Breast epithelium (tissue), 4 donors: ENCODE measurements at regions not wholly inside any gene's neighbourhood (a gene's known extent, or its start where the extent isn't known, plus 50 kb on each side); places are given as distances from the start of the nearest gene placed in this dataset.

Experiments
- DNase-seq, 2 donors: peaks; one replicate each; pipeline ENCODE4 v3.0.0-alpha.2; 2019; ENCODE audit warnings: low spot score in 2 of 2
- H3K27ac ChIP-seq, 2 donors: fragments of 200-600 bp; sonication (generic) in 1 of 2; one replicate each; pipeline ENCODE4 v1.5.1; 2016 to 2019; ENCODE audit warnings: mild to moderate bottlenecking in 1 of 2
- H3K27me3 ChIP-seq, 2 donors: fragments of 200-600 bp; sonication (generic) in 1 of 2; one replicate each; pipeline versions ENCODE4 v1.5.1 to v1.6.0; 2017 to 2019; ENCODE audit warnings: control low read depth in 1 of 2, mild to moderate bottlenecking in 1 of 2
- H3K36me3 ChIP-seq: fragments of 200-600 bp; one replicate; pipeline ENCODE4 v1.5.1; 2019
- H3K4me1 ChIP-seq, 2 donors: fragments of 200-600 bp; sonication (generic); one replicate each; pipeline ENCODE4 v1.5.1; 2016 to 2019; ENCODE audit warnings: control low read depth in 1 of 2
- H3K4me3 ChIP-seq, 3 donors: fragments of 200-600 bp; sonication (generic); 1 replicate in 2 of 3; 2 replicates in 1 of 3; pipeline ENCODE4 v1.5.1; 2016 to 2019; ENCODE audit warnings: mild to moderate bottlenecking in 3 of 3, moderate library complexity in 2 of 3
- H3K9me3 ChIP-seq, 2 donors: fragments of 200-600 bp; sonication (generic) in 1 of 2; one replicate each; pipeline ENCODE4 v1.5.1; 2016 to 2019; ENCODE audit warnings: control low read depth in 1 of 2
- CTCF ChIP-seq, 3 donors: fragments of 450-650 bp; IDR thresholded peaks; one replicate each; pipeline ENCODE4 v1.5.1; 2016 to 2017; ENCODE audit warnings: antibody characterized with exemption in 3 of 3, mild to moderate bottlenecking in 3 of 3, moderate library complexity in 3 of 3
- POLR2A ChIP-seq: fragments of 450-650 bp; IDR thresholded peaks from one replicate; pipeline ENCODE4 v1.6.1; 2016; ENCODE audit warnings: antibody characterized with exemption, mild to moderate bottlenecking, moderate library complexity
- POLR2AphosphoS5 ChIP-seq, 3 donors: sonication (generic); formaldehyde crosslinking; IDR thresholded peaks; one replicate each; pipeline ENCODE4 v1.6.1; 2017; ENCODE audit warnings: antibody characterized with exemption in 3 of 3
- intact Hi-C: fragments of 100-400 bp; cut with DNase I; formaldehyde crosslinking; loops from one replicate; pipeline ENCODE4 v1.15.1; 2023; ENCODE audit warnings: low total_unique reads

GRCh38 chr5:124053340-124053739, 541.4 kb downstream of the CSNK1G3 start:
- no peaks in the 10 kb centered on the region for H3K9me3 ChIP-seq
- intact Hi-C loops: no loop called here
- H3K4me1 ChIP-seq: no peaks in the 10 kb centered on the region
- no peak overlapping the region for H3K4me3 ChIP-seq
- no peak for DNase-seq
- no peaks in the 10 kb centered on the region for H3K36me3 ChIP-seq
- TF ChIP-seq CTCF (IDR thresholded peaks at IDR 0.05) (no peak), POLR2A (no peak)
- H3K27ac ChIP-seq: no peak overlapping the region
- no peaks in the 10 kb centered on the region for H3K27me3 ChIP-seq

- no peaks in the 10 kb centered on the region for H3K27me3 ChIP-seq
- H3K9me3 ChIP-seq: no peaks in the 10 kb centered on the region
- H3K36me3 ChIP-seq: no peaks in the 10 kb centered on the region
- H3K4me1 ChIP-seq: no peaks in the 10 kb centered on the region
- H3K4me3 ChIP-seq: no peak overlapping the region
- intact Hi-C loops: no loop called here
- DNase-seq: no peak
- no peak overlapping the region for H3K27ac ChIP-seq
- TF ChIP-seq CTCF (IDR thresholded peaks at IDR 0.05) (no peak), POLR2A (no peak), POLR2AphosphoS5 (IDR thresholded peaks at IDR 0.05) (no peak)
Measured at GRCh38 chr5:124052201-124052600, 540.2 kb downstream of the CSNK1G3 start.

DNA sequence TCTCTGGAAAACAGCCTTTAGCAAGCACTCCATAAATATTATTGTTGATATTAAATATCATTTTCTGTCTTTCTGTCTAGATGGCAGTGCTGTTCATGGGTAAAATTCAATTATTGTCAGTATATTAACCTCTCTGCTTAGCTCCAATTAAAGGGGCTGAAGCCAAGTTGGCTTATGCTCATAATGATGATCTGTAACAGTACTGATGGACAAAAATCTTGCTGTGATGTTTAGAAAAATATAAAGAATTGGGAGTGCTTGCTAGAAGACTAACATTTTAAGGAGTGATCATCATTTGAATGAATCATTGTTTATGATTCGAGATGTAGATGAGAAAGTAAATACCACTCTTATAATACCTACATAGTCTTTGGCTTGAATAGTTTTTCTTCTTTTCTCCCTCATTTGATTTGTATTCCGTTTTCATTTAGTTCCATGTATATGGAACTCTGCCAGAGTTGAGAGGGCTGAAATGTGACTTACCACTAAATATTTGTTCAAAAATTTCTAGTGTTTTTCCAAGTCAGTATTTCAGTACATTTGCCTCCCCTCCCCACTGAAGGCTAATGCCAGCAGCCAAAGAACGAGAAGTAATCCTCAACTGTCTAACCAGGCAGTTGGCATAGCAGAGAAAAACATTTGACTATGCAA, 538.3 kb downstream of the CSNK1G3 start:
- TF ChIP-seq POLR2A (no peak), CTCF (IDR thresholded peaks at IDR 0.05) (no peak), POLR2AphosphoS5 (IDR thresholded peaks at IDR 0.05) (no peak)
- no peak for DNase-seq
- Histone ChIP-seq H3K4me1 (no peaks in the 10 kb centered on the region), H3K27me3 (no peaks in the 10 kb centered on the region), H3K4me3 (no peak overlapping the region), H3K27ac (no peak overlapping the region), H3K9me3 (no peaks in the 10 kb centered on the region), H3K36me3 (no peaks in the 10 kb centered on the region)
- intact Hi-C loops: no loop called here

DNA sequence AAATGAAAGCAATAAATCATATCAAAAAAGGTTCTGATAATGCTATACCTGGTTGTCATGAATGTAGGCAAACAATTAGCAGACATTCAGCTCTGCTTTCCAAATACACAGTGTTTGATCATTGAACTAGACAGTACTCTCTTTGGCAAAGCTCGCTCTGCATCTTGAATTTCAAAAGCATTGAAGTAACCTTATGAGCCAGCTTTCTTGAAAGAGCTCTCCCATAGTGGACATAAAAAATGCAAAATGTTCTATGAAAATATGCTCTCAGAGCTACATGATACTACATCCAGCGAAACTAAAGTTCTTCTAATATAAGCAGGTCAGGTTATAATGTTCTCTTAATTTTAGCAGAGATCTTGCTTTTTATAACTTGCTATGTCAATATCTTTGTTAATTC, 533.4 kb downstream of the CSNK1G3 start:
- intact Hi-C loops: no loop called here
- no peak for DNase-seq
- no peak for TF ChIP-seq POLR2A
- TF ChIP-seq POLR2AphosphoS5 (IDR thresholded peaks at IDR 0.05): no peak
- TF ChIP-seq CTCF (IDR thresholded peaks at IDR 0.05): no peak

DNA sequence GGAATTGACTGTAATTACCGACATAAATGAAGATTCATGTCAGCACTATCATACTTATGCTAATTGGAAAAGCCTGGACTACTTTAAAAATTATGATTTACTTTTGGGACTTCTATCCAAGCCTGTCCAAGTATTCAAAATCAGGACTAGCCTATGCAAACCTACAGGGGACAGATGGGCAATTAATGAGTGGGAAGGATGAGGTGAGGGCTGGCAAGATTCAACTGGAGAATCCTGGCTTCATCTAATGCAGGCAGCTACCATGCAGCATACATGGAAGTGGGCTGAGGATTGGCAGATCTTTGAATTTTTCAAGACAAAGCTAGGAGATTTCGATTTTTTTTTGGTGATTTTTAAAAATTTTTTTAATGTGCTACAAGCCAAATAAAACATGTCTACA, 532.6 kb downstream of the CSNK1G3 start:
- Histone ChIP-seq H3K27ac (no peak overlapping the region), H3K4me1 (no peaks in the 10 kb centered on the region), H3K4me3 (no peak overlapping the region), H3K36me3 (no peaks in the 10 kb centered on the region), H3K9me3 (no peaks in the 10 kb centered on the region), H3K27me3 (no peaks in the 10 kb centered on the region)
- no peak for DNase-seq
- TF ChIP-seq POLR2A: no peak
- TF ChIP-seq POLR2AphosphoS5 (IDR thresholded peaks at IDR 0.05): no peak
- TF ChIP-seq CTCF (IDR thresholded peaks at IDR 0.05): no peak
- intact Hi-C loops: no loop called here

More for the DNA sequence above, 533.4 kb downstream of the CSNK1G3 start:
- no peak overlapping the region for H3K27ac ChIP-seq
- H3K27me3 ChIP-seq: no peaks in the 10 kb centered on the region
- no peaks in the 10 kb centered on the region for H3K4me1 ChIP-seq
- no peaks in the 10 kb centered on the region for H3K9me3 ChIP-seq
- H3K36me3 ChIP-seq: no peaks in the 10 kb centered on the region
- no peak overlapping the region for H3K4me3 ChIP-seq
